ENCODE measurements at regions not wholly inside any gene's neighbourhood (a gene's known extent, or its start where the extent isn't known, plus 50 kb on each side); places are given as distances from the start of the nearest gene placed in this dataset.

DNA sequence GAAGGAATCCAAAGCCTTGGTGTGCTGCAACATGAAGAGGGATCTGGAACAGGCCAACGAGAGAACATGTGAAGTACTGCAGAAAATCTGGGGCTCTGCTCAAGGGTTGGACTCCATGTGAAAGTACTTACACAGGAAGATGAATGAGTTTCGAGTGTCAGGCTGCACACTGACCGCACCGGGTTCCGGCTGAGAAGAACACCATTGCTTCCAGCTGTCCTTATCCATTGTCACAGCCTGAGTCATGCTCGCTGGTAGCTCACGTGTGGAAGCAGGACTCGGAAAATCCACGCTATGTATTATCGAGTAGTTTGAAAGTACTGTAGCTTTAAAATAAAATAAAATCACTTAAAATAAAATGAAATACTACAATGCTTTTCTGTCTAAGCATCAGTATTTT, 50.4 kb upstream of the TBL1X start:
- Histone ChIP-seq H3K27me3 (ENCODE audit: control insufficient read depth, insufficient read depth, low read length) (no peaks in the 10 kb centered on the region; the same call in 1 of the 2 replicates), H3K9me3 (ENCODE audit: control insufficient read depth, insufficient read depth, low read depth, low read length) (no peaks in the 10 kb centered on the region), H3K4me3 (ENCODE audit: low read depth, low read length) (no peak overlapping the region), H3K36me3 (ENCODE audit: control insufficient read depth, insufficient read depth, low read length) (no peaks in the 10 kb centered on the region), H3K4me1 (ENCODE audit: control insufficient read depth, insufficient read depth, low read length) (no peaks in the 10 kb centered on the region), H3K27ac (ENCODE audit: low read depth, low read length) (no peak overlapping the region), H3K9ac (ENCODE audit: low read length) (no peak overlapping the region)

Data from HUES6 (cell line).